NT2/D1 (cell line): ENCODE measurements at regions not wholly inside any gene's neighbourhood (a gene's known extent, or its start where the extent isn't known, plus 50 kb on each side); places are given as distances from the start of the nearest gene placed in this dataset.

Experiments
- DNase-seq: peaks from one replicate; pipeline ENCODE4 v3.0.0-alpha.2; 2011; ENCODE audit warnings: low read depth, low spot score
- H3K27me3 ChIP-seq: 2 replicates; pipeline ENCODE4 v1.6.0; 2011; ENCODE audit warnings: mild to moderate bottlenecking; ENCODE audit not compliant: insufficient read length, insufficient read depth
- H3K36me3 ChIP-seq: 2 replicates; pipeline ENCODE4 v1.6.1; 2011; ENCODE audit warnings: mild to moderate bottlenecking, low read length, mixed read lengths; ENCODE audit not compliant: insufficient read depth, insufficient read length
- H3K4me1 ChIP-seq: 2 replicates; pipeline ENCODE4 v1.5.1; 2011; ENCODE audit not compliant: insufficient read depth, insufficient read length
- H3K4me3 ChIP-seq: 2 replicates; pipeline ENCODE4 v1.5.1; 2011; ENCODE audit warnings: low read depth; ENCODE audit not compliant: insufficient read length
- H3K9ac ChIP-seq: 2 replicates; pipeline ENCODE4 v1.6.0; 2011; ENCODE audit warnings: low read depth; ENCODE audit not compliant: insufficient read length
- H3K9me3 ChIP-seq: 2 replicates; pipeline ENCODE4 v1.5.1; 2011; ENCODE audit warnings: mild to moderate bottlenecking, low read length; ENCODE audit not compliant: insufficient read depth
- SUZ12 ChIP-seq: IDR thresholded peaks from 2 replicates; pipeline ENCODE4 v1.6.1; 2011; ENCODE audit not compliant: insufficient read length, insufficient read depth; ENCODE audit errors: extremely low read depth
- YY1 ChIP-seq: IDR thresholded peaks from 2 replicates; pipeline ENCODE4 v1.6.1; 2011; ENCODE audit not compliant: insufficient read length, insufficient read depth
- ZNF274 ChIP-seq: IDR thresholded peaks from 2 replicates; pipeline ENCODE4 v1.6.1; 2011; ENCODE audit warnings: mild to moderate bottlenecking, low read depth, low read length

DNA sequence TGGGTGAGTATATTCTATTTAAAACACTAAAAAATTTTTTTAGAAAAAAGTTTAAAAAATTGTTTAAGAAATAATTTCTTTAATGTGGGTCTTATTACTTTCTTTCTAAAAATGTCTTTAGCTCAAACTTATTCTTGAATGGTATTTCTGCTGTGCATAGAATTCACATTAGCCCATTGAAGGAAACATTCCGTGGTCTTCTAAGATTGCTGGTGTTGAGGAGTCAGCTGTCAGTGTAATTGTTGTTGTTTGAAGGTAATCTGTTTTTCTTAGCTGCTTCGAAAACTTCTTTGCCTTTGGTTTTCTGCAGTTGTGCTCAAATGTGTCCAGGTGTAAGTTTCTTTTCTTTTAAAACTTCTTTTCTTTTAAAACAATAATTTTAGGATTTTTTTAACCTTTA, 85.4 kb upstream of the KLF12 start:
- no peak overlapping the region for H3K4me3 ChIP-seq

GRCh38 chr13:74218291-74218690, 84.1 kb upstream of the KLF12 start:
- Histone ChIP-seq H3K9ac (no peak overlapping the region), H3K9me3 (no peaks in the 10 kb centered on the region)
- no peak for DNase-seq

More for the DNA sequence above, 85.4 kb upstream of the KLF12 start:
- Histone ChIP-seq H3K36me3 (no peaks in the 10 kb centered on the region), H3K9ac (no peak overlapping the region), H3K4me1 (no peaks in the 10 kb centered on the region), H3K9me3 (no peaks in the 10 kb centered on the region), H3K27me3 (no peaks in the 10 kb centered on the region)
- no peak for DNase-seq
- no peak for TF ChIP-seq ZNF274

GRCh38 chr13:74217811-74218210, 83.6 kb upstream of the KLF12 start:
- no peak for DNase-seq
- Histone ChIP-seq H3K9me3 (no peaks in the 10 kb centered on the region), H3K9ac (no peak overlapping the region), H3K4me3 (no peak overlapping the region), H3K4me1 (no peaks in the 10 kb centered on the region), H3K36me3 (no peaks in the 10 kb centered on the region), H3K27me3 (no peaks in the 10 kb centered on the region)
- TF ChIP-seq SUZ12 = no peak
- TF ChIP-seq ZNF274 = no peak

More at GRCh38 chr13:74218291-74218690, 84.1 kb upstream of the KLF12 start:
- H3K4me3 ChIP-seq = no peak overlapping the region
- no peak for TF ChIP-seq ZNF274
- TF ChIP-seq SUZ12 = no peak
- TF ChIP-seq YY1 = no peak
- H3K4me1 ChIP-seq = no peaks in the 10 kb centered on the region
- H3K27me3 ChIP-seq = no peaks in the 10 kb centered on the region
- H3K36me3 ChIP-seq = no peaks in the 10 kb centered on the region

DNA sequence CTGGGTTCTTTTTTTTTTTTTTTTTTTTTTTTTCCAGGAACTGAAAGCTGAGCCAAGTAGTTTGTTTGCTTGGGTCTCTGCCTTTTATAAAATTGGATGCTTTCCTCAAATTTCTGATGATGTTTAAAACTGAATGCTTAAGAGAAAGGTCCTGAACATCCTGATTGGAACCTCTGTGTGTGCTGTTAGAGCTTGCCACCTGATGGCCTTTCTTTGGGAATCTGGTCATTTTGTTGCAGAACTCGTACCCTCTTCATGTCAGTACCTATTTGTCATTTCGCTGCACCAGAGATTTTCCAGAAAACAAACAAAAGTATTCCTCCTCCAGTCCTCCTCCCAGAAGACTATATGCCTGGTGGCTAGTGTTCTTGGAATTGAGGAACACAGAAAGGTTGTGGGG, 81.2 kb upstream of the KLF12 start:
- DNase-seq = no peak
- Histone ChIP-seq H3K27me3 (no peaks in the 10 kb centered on the region), H3K9me3 (no peaks in the 10 kb centered on the region), H3K4me3 (no peak overlapping the region), H3K36me3 (no peaks in the 10 kb centered on the region), H3K4me1 (no peaks in the 10 kb centered on the region), H3K9ac (no peak overlapping the region)
- TF ChIP-seq ZNF274 = no peak
- no peak for TF ChIP-seq YY1
- TF ChIP-seq SUZ12 = no peak

DNA sequence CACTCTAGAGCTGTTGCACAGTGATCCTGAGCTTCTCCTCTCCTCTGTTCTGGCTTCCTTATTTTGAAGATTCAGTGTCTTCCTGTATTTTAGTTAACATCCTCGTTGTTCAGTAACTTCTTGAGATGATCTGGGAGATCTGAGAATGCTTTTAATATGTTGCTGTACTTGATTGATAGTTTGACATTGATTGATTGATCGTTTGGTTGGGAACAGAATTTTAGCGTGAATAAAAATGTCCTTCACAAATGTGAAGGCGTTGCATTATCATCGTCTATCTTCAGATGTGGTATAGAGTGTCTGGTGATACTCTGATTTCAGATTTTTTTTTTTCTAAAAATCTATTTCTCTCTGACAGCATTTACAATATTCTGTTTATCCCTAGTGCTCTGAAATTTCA, 80.1 kb upstream of the KLF12 start:
- Histone ChIP-seq H3K4me1 (no peaks in the 10 kb centered on the region), H3K36me3 (no peaks in the 10 kb centered on the region), H3K9me3 (no peaks in the 10 kb centered on the region), H3K9ac (no peak overlapping the region), H3K4me3 (no peak overlapping the region), H3K27me3 (no peaks in the 10 kb centered on the region)
- TF ChIP-seq ZNF274 = no peak
- TF ChIP-seq SUZ12 = no peak
- no peak for TF ChIP-seq YY1
- DNase-seq = no peak

GRCh38 chr13:74210693-74211393, 76.6 kb upstream of the KLF12 start:
- Histone ChIP-seq H3K4me3 (no peak overlapping the region), H3K9ac (no peak overlapping the region), H3K36me3 (no peaks in the 10 kb centered on the region), H3K27me3 (no peaks in the 10 kb centered on the region), H3K4me1 (no peaks in the 10 kb centered on the region), H3K9me3 (peaks cover 6% of the 10 kb centered on the region; the same call in 1 of the 2 replicates)
- TF ChIP-seq SUZ12 (no peak), ZNF274 (no peak), YY1 (no peak)
- no peak for DNase-seq

GRCh38 chr13:74206855-74207254, 72.7 kb upstream of the KLF12 start:
- no peak for DNase-seq
- peaks cover 26% of the 10 kb centered on the region for H3K9me3 ChIP-seq
- no peaks in the 10 kb centered on the region for H3K4me1 ChIP-seq
- no peak overlapping the region for H3K9ac ChIP-seq
- TF ChIP-seq YY1 = no peak
- no peak for TF ChIP-seq SUZ12
- no peak for TF ChIP-seq ZNF274
- no peaks in the 10 kb centered on the region for H3K36me3 ChIP-seq
- no peak overlapping the region for H3K4me3 ChIP-seq
- no peaks in the 10 kb centered on the region for H3K27me3 ChIP-seq

DNA sequence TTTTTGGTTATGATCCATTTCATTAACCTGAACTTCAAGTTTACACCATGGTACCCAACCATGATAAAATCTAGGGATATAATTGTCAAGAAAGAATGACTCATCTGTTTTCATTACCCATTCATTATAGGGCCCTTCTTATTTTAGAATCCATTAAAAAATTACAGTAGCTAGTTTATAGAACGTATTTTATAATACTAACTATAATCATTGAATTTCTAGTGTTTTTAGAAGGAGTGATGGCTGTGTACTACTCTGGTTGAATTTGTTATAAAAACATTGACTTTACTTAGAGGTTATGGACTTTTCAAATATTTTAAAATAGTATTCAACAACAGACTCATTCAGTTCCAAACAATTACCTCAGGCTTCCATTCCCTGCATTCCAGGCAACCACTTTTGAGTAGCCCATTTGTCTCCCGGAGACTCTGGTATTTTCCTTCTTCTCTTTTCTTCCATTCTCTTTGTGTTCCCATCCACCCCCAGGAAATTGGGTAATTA, 71.9 kb upstream of the KLF12 start:
- Histone ChIP-seq H3K9me3 (peaks cover 26% of the 10 kb centered on the region), H3K4me3 (no peak overlapping the region), H3K36me3 (no peaks in the 10 kb centered on the region), H3K9ac (no peak overlapping the region), H3K27me3 (no peaks in the 10 kb centered on the region), H3K4me1 (no peaks in the 10 kb centered on the region)
- TF ChIP-seq SUZ12 (no peak), YY1 (no peak), ZNF274 (no peak)
- DNase-seq = peak; percentile 9
